ENCODE measurements at regions not wholly inside any gene's neighbourhood (a gene's known extent, or its start where the extent isn't known, plus 50 kb on each side); places are given as distances from the start of the nearest gene placed in this dataset.
"Not testable (repeated sequence)": the region's sequence is repeated elsewhere in the genome, so short reads cannot be mapped to it uniquely, and the experiment has no call there.

DNA sequence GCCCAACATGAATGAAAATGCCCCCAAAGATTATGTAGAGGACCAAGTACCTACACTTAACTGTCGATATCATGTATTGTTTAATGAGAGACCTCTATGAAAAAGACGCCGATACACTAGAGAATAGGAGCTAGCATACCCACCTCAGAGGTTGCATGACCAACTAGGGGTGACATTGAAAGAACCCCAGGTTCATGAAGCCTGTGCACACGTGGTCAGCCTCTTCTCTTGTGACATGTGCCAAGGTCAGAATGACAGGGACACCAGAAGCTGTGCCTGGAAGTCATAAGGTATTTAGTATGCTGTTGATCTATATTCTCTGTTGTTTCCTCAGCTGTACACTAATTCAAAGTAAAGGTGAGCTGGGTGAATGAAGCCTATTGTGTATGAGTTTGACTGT is 1594.1 kb downstream of the EFNA5 start:
- no peak for DNase-seq

DNA sequence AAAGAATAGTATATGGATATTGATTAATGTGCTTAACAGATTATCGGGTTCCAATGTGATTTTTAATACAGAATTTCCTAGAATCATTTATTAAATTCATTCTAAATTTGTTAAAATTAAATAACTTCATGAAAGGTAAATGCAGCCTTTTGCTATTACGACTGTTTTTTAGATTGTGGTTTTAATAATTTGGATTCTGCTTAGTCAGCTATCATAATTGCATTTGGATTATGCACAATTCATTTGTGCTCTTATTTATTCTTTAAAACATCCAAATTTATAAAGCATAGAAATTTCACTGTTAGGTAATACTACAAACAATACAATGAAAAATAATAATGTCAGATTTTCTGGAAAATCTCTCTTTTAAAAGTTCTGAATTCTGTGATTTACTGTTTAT is 1598.5 kb downstream of the EFNA5 start:
- no peak for DNase-seq

GRCh38 chr5:106047341-106047740 is 1623.4 kb downstream of the EFNA5 start:
- no peak for DNase-seq

- DNase-seq, result not testable (repeated sequence)
Observed at GRCh38 chr5:106032069-106032468, 1638.7 kb downstream of the EFNA5 start.

- no peak for DNase-seq
Observed at GRCh38 chr5:106028314-106028713, 1642.4 kb downstream of the EFNA5 start.

GRCh38 chr5:106020894-106021293 is 1649.8 kb downstream of the EFNA5 start:
- no peak for DNase-seq

GRCh38 chr5:106019261-106019660 is 1651.5 kb downstream of the EFNA5 start:
- no peak for DNase-seq

- DNase-seq, result no peak
Observed at GRCh38 chr5:106017243-106017857, 1653.4 kb downstream of the EFNA5 start.

GRCh38 chr5:106014262-106014661 is 1656.5 kb downstream of the EFNA5 start:
- no peak for DNase-seq

- DNase-seq, result no peak
Observed at GRCh38 chr5:106006242-106006641, 1664.5 kb downstream of the EFNA5 start.

- not testable (repeated sequence) for DNase-seq
Observed at GRCh38 chr5:105998991-105999390, 1671.7 kb downstream of the EFNA5 start.

DNA sequence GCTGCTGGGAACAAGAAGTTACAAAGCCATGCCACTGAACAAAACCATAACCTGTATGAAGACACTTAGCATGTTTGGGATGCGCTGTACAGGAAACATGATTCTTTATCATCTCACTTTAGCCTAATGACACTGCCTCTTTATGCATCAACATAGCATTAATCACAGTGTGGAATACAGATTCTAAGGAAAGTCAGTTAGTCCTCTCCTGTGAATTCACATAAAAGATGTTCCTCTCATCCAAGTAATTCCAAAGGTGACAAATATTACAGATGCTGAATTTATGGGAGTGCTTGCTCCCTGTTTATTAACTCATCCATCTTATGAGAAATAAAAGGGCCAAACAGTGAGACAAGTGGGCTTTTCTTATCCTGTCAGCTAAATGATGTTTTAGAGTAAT is 1677.7 kb downstream of the EFNA5 start:
- no peak for DNase-seq

- no peak for DNase-seq
Observed at GRCh38 chr5:105982526-105982925, 1688.2 kb downstream of the EFNA5 start.

GRCh38 chr5:105978011-105978410 is 1692.7 kb downstream of the EFNA5 start:
- DNase-seq, result no peak

DNA sequence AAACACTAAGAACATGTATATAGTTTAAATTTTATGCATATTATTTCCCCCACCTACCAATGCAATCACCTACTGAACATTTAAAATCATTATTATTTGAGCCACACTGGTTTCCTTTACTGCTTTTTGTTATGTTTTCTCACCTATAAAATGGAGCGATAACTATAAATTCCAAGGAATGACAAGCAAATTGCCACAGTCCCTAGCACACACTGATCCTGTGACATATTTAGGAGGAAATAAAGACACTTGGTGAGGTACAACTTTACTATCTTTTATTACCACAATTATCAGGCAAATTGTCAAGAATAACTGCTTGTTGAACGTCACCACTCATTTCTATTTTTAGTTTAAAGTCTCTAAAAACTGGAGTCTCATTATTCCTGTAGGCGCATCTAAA is 1693.6 kb downstream of the EFNA5 start:
- DNase-seq, result no peak

DNA sequence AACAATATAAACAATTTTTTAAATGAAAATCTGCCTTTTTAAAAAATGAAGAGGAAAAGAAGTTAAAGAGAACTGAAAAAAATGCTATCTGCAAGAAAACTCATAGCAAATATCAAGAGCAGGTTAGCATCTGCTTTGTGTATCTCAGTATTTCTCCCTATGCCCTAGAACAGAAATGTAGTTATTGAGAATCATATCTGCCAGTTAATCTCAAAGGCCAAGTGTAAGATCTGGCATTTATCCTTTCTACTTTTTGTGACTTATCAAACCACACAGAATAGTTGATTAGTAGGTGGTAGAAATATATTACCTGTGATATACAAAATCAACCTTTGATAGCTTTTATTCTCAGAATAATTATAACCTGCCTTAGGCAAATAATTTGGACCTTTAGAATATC is 1699.8 kb downstream of the EFNA5 start:
- DNase-seq, result no peak

- DNase-seq, result no peak
Observed at GRCh38 chr5:105968981-105969380, 1701.8 kb downstream of the EFNA5 start.

- DNase-seq, result no peak
Observed at GRCh38 chr5:105963696-105964255, 1707.0 kb downstream of the EFNA5 start.

- DNase-seq, result no peak
Observed at GRCh38 chr5:105961572-105961971, 1709.2 kb downstream of the EFNA5 start.

DNA sequence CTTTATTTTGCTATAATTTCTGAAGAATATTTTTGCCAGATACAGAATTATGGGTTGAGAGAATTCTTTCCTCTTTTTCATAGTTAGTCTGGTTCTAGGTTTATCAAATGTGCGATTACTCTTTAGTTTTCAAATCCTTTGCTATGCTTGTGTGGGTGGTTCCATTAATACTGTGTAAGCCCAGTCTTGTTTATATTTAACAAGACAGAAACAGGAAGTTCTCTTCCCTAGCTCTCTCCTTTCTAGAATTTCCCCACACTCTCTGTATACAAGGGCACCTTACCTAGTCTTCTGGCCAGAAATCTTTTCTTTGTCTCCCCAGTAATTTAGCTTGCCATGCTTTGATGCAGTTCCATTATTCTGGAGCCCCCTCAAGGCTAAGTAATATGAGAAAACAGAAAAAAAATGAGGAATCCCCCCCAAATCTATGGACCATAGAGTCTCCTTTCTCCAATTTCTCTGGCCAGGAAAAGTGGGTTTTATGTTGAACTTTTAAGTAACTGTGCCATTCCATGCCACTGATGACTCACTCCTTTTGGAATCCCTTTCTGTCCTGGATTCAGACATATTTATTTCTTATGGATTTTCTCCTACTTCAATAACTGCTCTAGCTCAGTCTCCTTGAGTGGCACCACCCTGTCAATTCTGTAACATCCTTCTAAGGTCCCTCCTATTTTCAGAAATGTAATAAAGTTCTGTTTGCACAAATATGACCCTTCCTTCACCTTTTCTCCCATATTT is 1714.1 kb downstream of the EFNA5 start:
- no peak for DNase-seq

- no peak for DNase-seq
Observed at GRCh38 chr5:105954341-105954740, 1716.4 kb downstream of the EFNA5 start.

GRCh38 chr5:105953616-105954015 is 1717.1 kb downstream of the EFNA5 start:
- no peak for DNase-seq

DNA sequence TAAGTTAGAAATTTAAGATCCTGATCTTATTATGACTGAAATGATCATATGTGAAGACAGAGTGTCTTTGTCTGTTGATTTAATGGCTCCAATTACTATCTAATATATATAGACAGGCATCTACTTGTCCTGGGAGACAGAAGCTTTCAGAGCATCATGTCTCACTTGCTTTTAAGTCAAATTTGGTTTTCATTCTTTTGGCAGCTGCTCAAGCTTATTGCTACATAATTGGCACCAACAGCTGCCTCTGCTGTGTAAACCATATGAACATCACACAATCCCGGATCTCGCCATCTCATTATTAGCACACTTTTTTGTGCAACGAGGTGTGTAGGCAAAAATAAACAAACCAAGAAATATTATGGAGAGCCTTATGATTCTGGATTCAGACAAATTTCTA is 1717.9 kb downstream of the EFNA5 start:
- DNase-seq, result no peak

GRCh38 chr5:105947461-105947860 is 1723.3 kb downstream of the EFNA5 start:
- no peak for DNase-seq

All from activated CD8-positive, alpha-beta memory T cell treated with anti-CD3 and anti-CD28 coated beads, Interleukin-2, amount 50 U/mL, for 48 hours (primary cell).